ENCODE measurements at regions not wholly inside any gene's neighbourhood (a gene's known extent, or its start where the extent isn't known, plus 50 kb on each side); places are given as distances from the start of the nearest gene placed in this dataset.

DNA sequence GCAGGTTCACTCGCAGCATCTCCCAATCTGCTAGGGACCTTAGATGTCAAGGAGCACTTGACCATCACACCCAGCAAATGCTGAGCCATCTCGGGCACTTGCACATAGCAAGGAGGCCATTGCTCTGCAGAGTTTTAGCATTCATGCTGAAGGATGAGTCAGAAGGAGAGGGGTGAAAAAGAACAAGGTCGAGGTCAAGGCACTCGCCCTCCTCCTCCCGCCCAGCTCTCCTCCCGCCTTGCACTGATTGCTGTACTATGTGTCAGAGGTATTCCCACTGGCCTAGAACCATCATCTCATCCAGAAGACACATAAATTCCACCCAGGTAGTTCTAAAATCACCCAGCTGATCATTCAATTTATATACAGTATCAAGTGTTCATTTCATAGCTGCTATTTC, 255.1 kb upstream of the SP4 start:
- H3K27me3 ChIP-seq = peaks cover 51% of the 10 kb centered on the region
- H3K4me3 ChIP-seq = no peak overlapping the region
- H3K27ac ChIP-seq = no peak overlapping the region
- H3K36me3 ChIP-seq = no peaks in the 10 kb centered on the region
- no peak for ATAC-seq
- H3K4me1 ChIP-seq = peaks cover 0 to 5% (median 0%) of the 10 kb centered on the region in 3 donors
- 41 to 44% methylated on average over 4 to 5 of the region's 6 CpGs for WGBS, 2 donors (ENCODE audit: low coverage in 1 of 2)
- no peak for TF ChIP-seq EP300 (IDR thresholded peaks at IDR 0.05)
- TF ChIP-seq, protein P1, sequence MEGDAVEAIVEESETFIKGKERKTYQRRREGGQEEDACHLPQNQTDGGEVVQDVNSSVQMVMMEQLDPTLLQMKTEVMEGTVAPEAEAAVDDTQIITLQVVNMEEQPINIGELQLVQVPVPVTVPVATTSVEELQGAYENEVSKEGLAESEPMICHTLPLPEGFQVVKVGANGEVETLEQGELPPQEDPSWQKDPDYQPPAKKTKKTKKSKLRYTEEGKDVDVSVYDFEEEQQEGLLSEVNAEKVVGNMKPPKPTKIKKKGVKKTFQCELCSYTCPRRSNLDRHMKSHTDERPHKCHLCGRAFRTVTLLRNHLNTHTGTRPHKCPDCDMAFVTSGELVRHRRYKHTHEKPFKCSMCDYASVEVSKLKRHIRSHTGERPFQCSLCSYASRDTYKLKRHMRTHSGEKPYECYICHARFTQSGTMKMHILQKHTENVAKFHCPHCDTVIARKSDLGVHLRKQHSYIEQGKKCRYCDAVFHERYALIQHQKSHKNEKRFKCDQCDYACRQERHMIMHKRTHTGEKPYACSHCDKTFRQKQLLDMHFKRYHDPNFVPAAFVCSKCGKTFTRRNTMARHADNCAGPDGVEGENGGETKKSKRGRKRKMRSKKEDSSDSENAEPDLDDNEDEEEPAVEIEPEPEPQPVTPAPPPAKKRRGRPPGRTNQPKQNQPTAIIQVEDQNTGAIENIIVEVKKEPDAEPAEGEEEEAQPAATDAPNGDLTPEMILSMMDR (IDR thresholded peaks at IDR 0.05) = no peak
- no peak for TF ChIP-seq POLR2AphosphoS5 (IDR thresholded peaks at IDR 0.05)
- TF ChIP-seq POLR2A (IDR thresholded peaks at IDR 0.05) = no peak
- no peaks in the 10 kb centered on the region for H3K9me3 ChIP-seq

DNA sequence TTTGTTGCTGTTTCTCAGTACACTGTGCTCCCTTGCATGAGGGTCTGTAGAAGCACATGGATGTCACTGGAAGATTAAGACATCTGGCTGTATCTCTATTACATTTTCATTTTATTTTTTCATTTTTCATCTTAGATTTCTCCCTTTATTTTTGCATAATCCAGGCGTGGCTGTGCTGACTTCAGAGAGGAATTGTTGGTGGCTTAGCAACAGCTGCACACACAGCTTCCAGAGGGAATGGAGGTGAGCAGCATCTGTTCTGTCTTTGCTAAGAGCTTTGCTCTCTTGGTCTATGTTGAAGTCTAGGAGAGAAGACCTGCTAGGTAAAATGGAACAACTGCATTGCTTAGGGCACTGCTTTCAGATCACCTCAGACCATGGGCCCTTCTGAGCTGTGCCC, 254.4 kb upstream of the SP4 start:
- 40 to 78% methylated on average over 1 of the region's 1 CpG for WGBS, 2 donors (ENCODE audit: low coverage in 1 of 2)
- H3K36me3 ChIP-seq = no peaks in the 10 kb centered on the region
- no peak overlapping the region for H3K27ac ChIP-seq
- peaks cover 45% of the 10 kb centered on the region for H3K27me3 ChIP-seq
- H3K4me1 ChIP-seq = peaks cover 0 to 5% (median 0%) of the 10 kb centered on the region in 3 donors
- H3K9me3 ChIP-seq = no peaks in the 10 kb centered on the region
- no peak for ATAC-seq
- H3K4me3 ChIP-seq = no peak overlapping the region
- TF ChIP-seq POLR2AphosphoS5 (IDR thresholded peaks at IDR 0.05) (no peak), EP300 (IDR thresholded peaks at IDR 0.05) (no peak), POLR2A (IDR thresholded peaks at IDR 0.05) (no peak)
- TF ChIP-seq, protein P1 (IDR thresholded peaks at IDR 0.05) = no peak

DNA sequence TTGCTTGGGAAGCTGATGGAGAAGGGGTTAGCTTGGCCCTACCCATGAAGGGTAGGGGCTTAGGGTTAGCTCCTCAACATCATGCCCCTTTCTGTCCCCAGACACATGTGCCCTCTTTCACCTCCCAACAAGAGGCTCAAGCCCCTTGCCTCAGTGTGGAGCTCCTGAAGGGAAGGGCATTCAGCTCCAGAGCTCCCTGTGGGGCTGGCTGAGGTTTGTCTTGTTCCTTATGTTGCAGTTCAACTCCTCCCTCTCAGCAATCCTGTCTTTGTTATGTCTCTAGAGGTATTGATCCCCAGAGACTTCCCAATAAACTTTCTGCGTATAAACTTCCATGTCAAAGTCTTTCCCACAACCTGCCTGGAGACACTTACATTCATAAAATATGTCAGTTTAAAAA, 252.2 kb upstream of the SP4 start:
- 60% methylated on average over 1 of the region's 1 CpG; no CpG with 5 or more reads in 1 of the 2 donors for WGBS, 2 donors (ENCODE audit: low coverage in 1 of 2)
- Histone ChIP-seq H3K4me1 (no peaks in the 10 kb centered on the region), H3K9me3 (no peaks in the 10 kb centered on the region), H3K4me3 (no peak overlapping the region), H3K27ac (no peak overlapping the region), H3K27me3 (peaks cover 23% of the 10 kb centered on the region), H3K36me3 (no peaks in the 10 kb centered on the region)
- ATAC-seq = no peak
- TF ChIP-seq, protein P1 (IDR thresholded peaks at IDR 0.05) = no peak

DNA sequence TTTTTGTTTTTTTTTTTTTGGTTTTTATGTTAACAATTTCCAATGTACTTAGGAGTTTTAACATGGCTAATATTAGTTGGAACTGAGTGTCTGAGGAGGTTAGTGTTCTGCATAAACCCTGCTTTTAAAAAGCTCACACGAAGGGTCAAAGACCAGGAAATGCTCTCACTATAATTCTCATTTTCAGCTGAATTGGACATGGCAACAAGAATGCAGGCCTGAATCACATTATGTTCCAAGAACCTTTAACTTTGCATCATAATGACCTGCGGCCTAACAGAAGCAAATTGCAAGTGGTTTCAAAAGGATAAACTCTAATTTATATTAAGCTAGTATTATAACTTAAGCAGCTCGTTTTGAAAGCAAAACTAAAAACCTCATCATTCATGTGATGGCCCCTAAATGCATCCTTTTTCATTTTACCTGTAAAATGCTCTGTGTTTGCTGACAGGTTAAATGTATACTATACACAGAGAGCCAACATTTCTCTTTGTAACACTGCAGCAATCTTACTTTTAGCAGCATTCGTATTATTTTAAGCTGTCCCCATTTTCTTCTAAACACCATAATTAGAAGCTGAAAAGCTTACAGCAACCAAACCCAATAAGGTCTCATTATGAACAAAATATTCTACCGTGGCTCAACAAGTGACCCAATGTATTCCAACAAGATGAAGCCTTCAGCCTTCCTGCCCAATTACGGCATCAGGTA, 242.8 kb upstream of the SP4 start:
- TF ChIP-seq, protein P1 (IDR thresholded peaks at IDR 0.05) = no peak
- TF ChIP-seq POLR2AphosphoS5 (IDR thresholded peaks at IDR 0.05) = no peak
- TF ChIP-seq EP300 (IDR thresholded peaks at IDR 0.05) = no peak
- TF ChIP-seq POLR2A (IDR thresholded peaks at IDR 0.05) = no peak

DNA sequence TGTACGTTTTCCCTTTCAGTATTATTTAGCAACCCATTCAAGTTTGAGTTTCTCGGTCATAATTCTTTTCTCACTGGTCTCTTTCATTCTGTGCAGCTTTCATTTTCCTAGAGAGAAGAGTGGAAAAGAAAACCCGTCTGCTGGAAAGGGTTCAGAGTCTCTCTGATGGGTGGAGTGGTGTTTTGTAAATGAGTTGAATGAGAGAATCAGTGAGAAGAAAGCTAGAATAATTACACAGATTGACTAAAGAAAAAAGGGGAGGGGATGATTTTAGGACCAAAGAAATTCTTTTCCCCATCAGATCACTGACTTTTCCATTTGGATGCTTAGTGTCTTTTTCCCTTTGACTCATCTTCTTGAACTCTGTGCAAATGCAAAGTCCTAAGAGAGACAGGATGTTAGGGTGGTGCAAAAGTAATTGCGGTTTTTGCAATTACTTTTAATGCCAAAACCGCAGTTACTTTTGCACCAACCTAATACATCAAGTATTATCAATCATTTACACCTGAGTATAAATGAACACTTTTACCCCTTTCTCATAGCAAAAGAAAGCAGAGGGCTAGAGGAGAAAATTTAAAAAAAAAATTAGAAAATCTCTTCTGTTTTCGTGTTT, 242.1 kb upstream of the SP4 start:
- H3K27ac ChIP-seq = no peak overlapping the region
- 68 to 89% methylated on average over 3 to 6 of the region's 6 CpGs for WGBS, 2 donors (ENCODE audit: low coverage in 1 of 2)
- no peaks in the 10 kb centered on the region for H3K27me3 ChIP-seq
- no peak for ATAC-seq
- TF ChIP-seq POLR2AphosphoS5 (IDR thresholded peaks at IDR 0.05) (no peak), POLR2A (IDR thresholded peaks at IDR 0.05) (no peak), EP300 (IDR thresholded peaks at IDR 0.05) (no peak)
- no peaks in the 10 kb centered on the region for H3K36me3 ChIP-seq
- H3K9me3 ChIP-seq = no peaks in the 10 kb centered on the region
- H3K4me1 ChIP-seq = no peaks in the 10 kb centered on the region
- H3K4me3 ChIP-seq = no peak overlapping the region

More for the DNA sequence above, 242.8 kb upstream of the SP4 start:
- ATAC-seq = no peak
- no peak overlapping the region for H3K4me3 ChIP-seq
- WGBS, 2 donors (ENCODE audit: low coverage in 1 of 2) = 39 to 47% methylated on average over 4 to 6 of the region's 6 CpGs
- no peak overlapping the region for H3K27ac ChIP-seq
- H3K9me3 ChIP-seq = no peaks in the 10 kb centered on the region
- H3K27me3 ChIP-seq = no peaks in the 10 kb centered on the region
- no peaks in the 10 kb centered on the region for H3K4me1 ChIP-seq
- H3K36me3 ChIP-seq = no peaks in the 10 kb centered on the region

Data from gastroesophageal sphincter (tissue), 4 donors.